HepG2 (cell line): ENCODE measurements at regions not wholly inside any gene's neighbourhood (a gene's known extent, or its start where the extent isn't known, plus 50 kb on each side); places are given as distances from the start of the nearest gene placed in this dataset.
A peak's percentile ranks its signal among the peaks of the same experiment; 100 is the strongest.

Experiments
- FOXA3 ChIP-seq: IDR thresholded peaks from 2 replicates; pipeline ENCODE4 v1.6.1; 2016; ENCODE audit warnings: missing genetic modification reagents, missing compliant biosample characterization
- GATAD2A ChIP-seq: IDR thresholded peaks from 2 replicates; pipeline ENCODE4 v1.6.1; 2016
- HIC2 ChIP-seq: sonication (generic); formaldehyde crosslinking; IDR thresholded peaks from 2 replicates; pipeline ENCODE4 v1.9.0; 2022; ENCODE audit warnings: low read depth, missing genetic modification reagents
- HNF4G ChIP-seq, 2 experiments: sonication (generic) in 1 of 2; formaldehyde crosslinking in 1 of 2; IDR thresholded peaks; 2 replicates each; pipeline versions ENCODE4 v1.4.0 to v1.6.1; 2011 to 2020; ENCODE audit warnings: borderline replicate concordance in 2 of 2, low read depth in 2 of 2, mild to moderate bottlenecking in 2 of 2, low read length in 1 of 2, missing genetic modification reagents in 1 of 2, moderate library complexity in 1 of 2
- NCOA2 ChIP-seq: sonication (generic); formaldehyde crosslinking; IDR thresholded peaks from 2 replicates; pipeline ENCODE4 v1.8.0; 2022; ENCODE audit warnings: inconsistent platforms
- POLR2A ChIP-seq, 2 experiments: IDR thresholded peaks; 2 replicates each; pipeline ENCODE4 v1.6.1; 2011; ENCODE audit warnings: low read depth in 2 of 2, low read length in 2 of 2, mild to moderate bottlenecking in 1 of 2, moderate library complexity in 1 of 2; ENCODE audit not compliant: insufficient read depth in 1 of 2
- PRDM10 ChIP-seq: sonication (generic); formaldehyde crosslinking; IDR thresholded peaks from 2 replicates; pipeline ENCODE4 v1.4.0; 2020; ENCODE audit warnings: low read depth, missing genetic modification reagents
- SALL1 ChIP-seq: sonication (generic); formaldehyde crosslinking; IDR thresholded peaks from 2 replicates; pipeline ENCODE4 v1.8.0; 2022; ENCODE audit warnings: mild to moderate bottlenecking, missing genetic modification reagents
- SMAD3 ChIP-seq: sonication (generic); formaldehyde crosslinking; IDR thresholded peaks from 2 replicates; pipeline ENCODE4 v1.4.0; 2020; ENCODE audit warnings: missing genetic modification reagents
- ZNF567 ChIP-seq: sonication (generic); formaldehyde crosslinking; IDR thresholded peaks from 2 replicates; pipeline ENCODE4 v1.8.1; 2023; ENCODE audit warnings: mild to moderate bottlenecking, missing genetic modification reagents, borderline replicate concordance
- ZNF609 ChIP-seq: sonication (generic); formaldehyde crosslinking; IDR thresholded peaks from 2 replicates; pipeline ENCODE4 v1.4.0; 2020; ENCODE audit warnings: mild to moderate bottlenecking, missing genetic modification reagents, borderline replicate concordance
- TF ChIP-seq, protein P1 (sequence below): fragments of 450-650 bp; IDR thresholded peaks from 2 replicates; pipeline ENCODE4 v1.6.1; 2017; ENCODE audit warnings: mild to moderate bottlenecking
- TF ChIP-seq, protein P2 (sequence below): IDR thresholded peaks from 2 replicates; pipeline ENCODE4 v1.6.1; 2018; ENCODE audit warnings: missing genetic modification reagents

- TF ChIP-seq ZNF609 (CRISPR knock-in tag) (peak; percentile 91; the same call in 1 of the 2 replicates), SALL1 (peak; percentile 67; the same call in 1 of the 2 replicates), PRDM10 (CRISPR knock-in tag) (0 out of 2 replicates have a peak, but pooled peaks have one; percentile 27), ZNF567 (no peak), FOXA3 (peak; percentile 95), GATAD2A (CRISPR knock-in tag) (peak; percentile 97), SMAD3 (peak; percentile 87), POLR2A (IDR thresholded peaks at IDR 0.05; ENCODE audit: insufficient read depth in 1 of 2, low read depth in 2 of 2, low read length in 2 of 2) (no peak), NCOA2 (CRISPR knock-in tag) (peak; percentile 82), HNF4G (IDR thresholded peaks at IDR 0.05; ENCODE audit: borderline replicate concordance, low read depth, low read length) (peak; percentile 72), HNF4G (CRISPR knock-in tag; IDR thresholded peaks at IDR 0.05; ENCODE audit: borderline replicate concordance, low read depth) (peak; percentile 37; the same call in 1 of the 2 replicates), HIC2 (CRISPR knock-in tag) (no peak)
- TF ChIP-seq, protein P1, sequence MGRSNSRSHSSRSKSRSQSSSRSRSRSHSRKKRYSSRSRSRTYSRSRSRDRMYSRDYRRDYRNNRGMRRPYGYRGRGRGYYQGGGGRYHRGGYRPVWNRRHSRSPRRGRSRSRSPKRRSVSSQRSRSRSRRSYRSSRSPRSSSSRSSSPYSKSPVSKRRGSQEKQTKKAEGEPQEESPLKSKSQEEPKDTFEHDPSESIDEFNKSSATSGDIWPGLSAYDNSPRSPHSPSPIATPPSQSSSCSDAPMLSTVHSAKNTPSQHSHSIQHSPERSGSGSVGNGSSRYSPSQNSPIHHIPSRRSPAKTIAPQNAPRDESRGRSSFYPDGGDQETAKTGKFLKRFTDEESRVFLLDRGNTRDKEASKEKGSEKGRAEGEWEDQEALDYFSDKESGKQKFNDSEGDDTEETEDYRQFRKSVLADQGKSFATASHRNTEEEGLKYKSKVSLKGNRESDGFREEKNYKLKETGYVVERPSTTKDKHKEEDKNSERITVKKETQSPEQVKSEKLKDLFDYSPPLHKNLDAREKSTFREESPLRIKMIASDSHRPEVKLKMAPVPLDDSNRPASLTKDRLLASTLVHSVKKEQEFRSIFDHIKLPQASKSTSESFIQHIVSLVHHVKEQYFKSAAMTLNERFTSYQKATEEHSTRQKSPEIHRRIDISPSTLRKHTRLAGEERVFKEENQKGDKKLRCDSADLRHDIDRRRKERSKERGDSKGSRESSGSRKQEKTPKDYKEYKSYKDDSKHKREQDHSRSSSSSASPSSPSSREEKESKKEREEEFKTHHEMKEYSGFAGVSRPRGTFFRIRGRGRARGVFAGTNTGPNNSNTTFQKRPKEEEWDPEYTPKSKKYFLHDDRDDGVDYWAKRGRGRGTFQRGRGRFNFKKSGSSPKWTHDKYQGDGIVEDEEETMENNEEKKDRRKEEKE, result no peak
- TF ChIP-seq, protein P2, sequence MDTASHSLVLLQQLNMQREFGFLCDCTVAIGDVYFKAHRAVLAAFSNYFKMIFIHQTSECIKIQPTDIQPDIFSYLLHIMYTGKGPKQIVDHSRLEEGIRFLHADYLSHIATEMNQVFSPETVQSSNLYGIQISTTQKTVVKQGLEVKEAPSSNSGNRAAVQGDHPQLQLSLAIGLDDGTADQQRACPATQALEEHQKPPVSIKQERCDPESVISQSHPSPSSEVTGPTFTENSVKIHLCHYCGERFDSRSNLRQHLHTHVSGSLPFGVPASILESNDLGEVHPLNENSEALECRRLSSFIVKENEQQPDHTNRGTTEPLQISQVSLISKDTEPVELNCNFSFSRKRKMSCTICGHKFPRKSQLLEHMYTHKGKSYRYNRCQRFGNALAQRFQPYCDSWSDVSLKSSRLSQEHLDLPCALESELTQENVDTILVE (CRISPR knock-in tag), result 0 out of 2 replicates have a peak, but pooled peaks have one; percentile 34
These were observed 87.9 kb upstream of the ETAA1 start (continued) for GRCh38 chr2:67309281-67309680.
